ENCODE measurements at regions not wholly inside any gene's neighbourhood (a gene's known extent, or its start where the extent isn't known, plus 50 kb on each side); places are given as distances from the start of the nearest gene placed in this dataset.

DNA sequence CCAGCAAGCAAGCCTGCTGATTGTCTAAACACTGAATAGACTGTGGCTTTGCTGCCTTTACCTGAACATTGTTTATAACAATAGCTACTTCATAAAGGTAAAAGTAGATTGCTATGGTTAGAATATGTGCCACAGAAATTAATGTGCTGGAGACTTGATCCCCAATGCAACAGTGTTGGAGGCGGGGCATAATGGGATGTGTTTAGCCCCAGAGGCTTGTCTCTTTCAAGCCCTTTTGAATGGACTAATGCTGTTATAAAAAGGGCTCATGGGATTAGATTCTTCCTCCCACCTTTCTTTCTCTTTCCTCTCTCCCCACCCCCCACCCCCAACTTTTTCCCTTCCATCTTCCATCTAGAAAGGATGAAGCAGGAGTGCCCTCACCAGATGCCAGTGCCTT lies 80.2 kb upstream of the PPP2R5A start:
- H3K36me3 Mint-ChIP-seq (ENCODE audit: low read depth): no peaks in the 10 kb centered on the region
- H3K27me3 Mint-ChIP-seq: peaks cover 2% of the 10 kb centered on the region
- H3K4me3 Mint-ChIP-seq: no peak overlapping the region
- intact Hi-C loops (cut with micrococcal nuclease): no loop called here
- H3K4me1 Mint-ChIP-seq: no peaks in the 10 kb centered on the region
- DNase-seq: no peak
- H3K9me3 Mint-ChIP-seq: peaks cover 8% of the 10 kb centered on the region
- H3K27ac Mint-ChIP-seq: no peak overlapping the region

DNA sequence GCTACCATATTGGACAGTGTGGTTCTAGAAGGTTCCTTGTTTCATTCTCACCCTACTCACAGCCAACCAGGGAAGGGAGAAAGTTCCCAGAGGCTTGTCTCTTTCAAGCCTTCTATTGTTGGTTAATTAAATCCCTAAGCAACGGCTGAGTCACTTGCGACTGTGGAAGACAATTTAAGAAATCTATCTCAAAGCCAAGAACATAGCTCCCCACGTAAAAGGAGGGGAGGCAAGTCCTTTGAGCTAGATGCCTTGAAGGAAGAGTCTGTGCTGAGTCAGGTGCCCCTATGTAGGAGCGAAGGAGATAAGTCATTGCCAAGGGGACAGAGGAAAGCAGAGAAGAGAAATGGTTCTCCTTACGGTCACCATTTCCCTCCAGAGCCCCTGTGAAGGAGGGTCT lies 79.4 kb upstream of the PPP2R5A start:
- Mint-ChIP-seq H3K4me3 (no peak overlapping the region), H3K4me1 (no peaks in the 10 kb centered on the region), H3K36me3 (ENCODE audit: low read depth) (no peaks in the 10 kb centered on the region), H3K27ac (no peak overlapping the region), H3K27me3 (peaks cover 2% of the 10 kb centered on the region), H3K9me3 (peaks cover 6% of the 10 kb centered on the region)
- DNase-seq: no peak
- intact Hi-C loops (cut with micrococcal nuclease): no loop called here

DNA sequence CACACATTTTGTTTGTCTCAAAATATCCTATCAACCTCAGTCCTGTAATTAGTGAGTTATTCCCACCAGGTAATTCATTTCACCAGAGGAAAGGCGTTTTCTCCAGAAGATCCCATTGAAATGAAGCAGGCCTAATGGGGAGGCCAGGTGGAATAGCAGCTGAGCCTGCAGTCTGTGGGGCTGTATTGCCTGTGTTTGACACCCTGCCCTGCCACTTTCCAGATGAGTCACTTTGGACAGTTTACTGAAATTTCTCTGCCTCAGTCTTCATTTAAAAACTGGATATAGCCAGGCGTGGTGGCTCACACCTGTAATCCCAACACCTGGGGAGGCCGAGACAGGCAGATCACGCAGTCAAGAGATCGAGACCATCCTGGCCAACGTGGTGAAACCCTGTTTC lies 78.1 kb upstream of the PPP2R5A start:
- peaks cover 5% of the 10 kb centered on the region for H3K9me3 Mint-ChIP-seq
- intact Hi-C loops (cut with micrococcal nuclease): no loop called here
- H3K4me3 Mint-ChIP-seq: no peak overlapping the region
- H3K27ac Mint-ChIP-seq: no peak overlapping the region
- H3K4me1 Mint-ChIP-seq: no peaks in the 10 kb centered on the region
- H3K36me3 Mint-ChIP-seq (ENCODE audit: low read depth): no peaks in the 10 kb centered on the region
- DNase-seq: no peak
- H3K27me3 Mint-ChIP-seq: peaks cover 2% of the 10 kb centered on the region

DNA sequence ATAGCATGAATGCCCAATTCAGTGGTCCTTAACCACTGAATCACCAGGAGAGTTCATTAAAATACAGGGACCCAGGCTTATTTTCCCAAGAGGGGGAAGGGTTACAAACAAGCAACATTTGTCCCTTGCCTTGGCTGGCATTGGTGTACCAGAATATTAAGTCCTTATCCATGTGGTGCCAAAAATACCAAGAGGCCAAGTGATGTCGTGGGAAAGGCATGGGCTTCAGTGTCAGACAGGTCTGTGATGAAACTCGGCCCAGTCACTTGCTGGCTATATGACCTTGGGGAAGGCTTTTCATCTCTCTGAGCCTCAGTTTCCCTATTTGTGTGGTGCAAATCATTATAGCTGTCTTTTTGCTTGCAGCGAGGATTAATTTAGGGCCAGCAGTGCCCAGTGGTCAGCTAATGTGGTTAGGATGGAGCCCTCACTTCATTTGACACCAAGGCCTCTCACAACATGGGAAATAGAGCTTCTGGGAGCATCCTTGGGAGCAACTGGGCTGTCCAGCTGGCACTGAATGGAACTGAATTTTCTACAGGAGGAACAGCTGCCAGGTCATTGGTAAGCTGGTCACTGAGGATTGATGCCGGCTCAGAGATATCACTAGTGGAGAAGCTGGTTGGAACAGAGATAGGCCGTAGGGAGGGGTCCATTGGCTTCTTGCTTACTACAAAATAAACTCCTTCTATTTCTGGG lies 77.2 kb upstream of the PPP2R5A start:
- H3K9me3 Mint-ChIP-seq: peaks cover 5% of the 10 kb centered on the region
- intact Hi-C loops (cut with micrococcal nuclease): no loop called here
- no peak overlapping the region for H3K4me3 Mint-ChIP-seq
- H3K27ac Mint-ChIP-seq: no peak overlapping the region
- H3K4me1 Mint-ChIP-seq: peaks cover 2% of the 10 kb centered on the region
- no peak for DNase-seq
- no peaks in the 10 kb centered on the region for H3K36me3 Mint-ChIP-seq (ENCODE audit: low read depth)
- peaks cover 2% of the 10 kb centered on the region for H3K27me3 Mint-ChIP-seq

DNA sequence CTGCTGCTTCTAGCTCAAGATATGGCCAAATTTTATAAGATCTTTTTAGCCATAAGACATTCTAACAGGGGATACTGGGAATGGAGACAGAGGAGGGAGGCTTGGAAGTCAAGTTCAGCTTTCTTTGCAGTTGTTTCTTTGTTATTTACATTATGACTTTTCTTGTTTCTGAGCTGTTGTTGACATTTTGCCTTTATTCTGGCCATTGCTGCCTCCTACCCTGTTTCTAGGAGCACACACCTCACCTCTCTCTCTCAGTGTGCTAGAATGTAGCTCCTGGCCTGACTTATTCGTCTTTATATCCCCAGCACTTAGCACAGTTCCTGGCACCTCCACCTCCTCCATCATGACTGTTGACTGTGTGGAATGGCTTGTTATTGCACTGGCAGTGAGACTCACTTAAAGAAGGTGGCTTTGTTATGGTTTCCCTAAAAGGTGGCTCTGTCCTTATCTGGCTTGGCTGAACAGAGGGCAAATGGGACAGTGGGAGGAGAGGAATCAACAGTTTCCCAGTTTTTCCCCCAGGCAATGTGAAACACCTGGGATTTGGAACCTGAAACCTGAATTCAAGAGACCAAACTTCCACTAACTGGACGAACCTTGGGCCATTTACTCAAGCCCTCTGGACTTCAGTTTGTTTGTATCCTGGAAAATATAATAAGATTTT lies 76.1 kb upstream of the PPP2R5A start:
- Mint-ChIP-seq H3K4me1 (peaks cover 2% of the 10 kb centered on the region), H3K4me3 (no peak overlapping the region), H3K36me3 (ENCODE audit: low read depth) (no peaks in the 10 kb centered on the region), H3K27me3 (peaks cover 2% of the 10 kb centered on the region), H3K9me3 (no peaks in the 10 kb centered on the region), H3K27ac (no peak overlapping the region)
- no peak for DNase-seq
- intact Hi-C loops (cut with micrococcal nuclease): no loop called here

DNA sequence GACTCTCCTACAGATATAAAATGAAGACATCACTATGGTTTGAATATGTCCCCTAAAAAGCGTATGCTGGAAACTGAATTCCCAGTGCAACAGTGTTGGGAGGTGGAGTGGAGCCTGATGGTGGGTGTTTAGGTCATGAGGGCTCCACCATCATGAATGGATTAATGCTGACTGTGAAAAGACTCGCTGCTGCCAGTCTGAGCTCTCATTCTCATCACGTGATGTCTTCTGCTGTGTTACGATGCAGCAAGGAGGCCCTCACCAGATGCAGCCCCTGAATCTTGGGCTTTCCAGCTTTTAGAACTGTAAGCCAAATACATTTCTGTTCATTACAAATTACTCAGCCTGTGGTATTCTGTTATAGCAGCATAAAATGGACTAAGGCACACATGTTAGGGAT lies 73.8 kb upstream of the PPP2R5A start:
- H3K4me3 Mint-ChIP-seq: no peak overlapping the region
- no peaks in the 10 kb centered on the region for H3K27me3 Mint-ChIP-seq
- H3K4me1 Mint-ChIP-seq: peaks cover 4% of the 10 kb centered on the region
- intact Hi-C loops (cut with micrococcal nuclease): no loop called here
- H3K27ac Mint-ChIP-seq: no peak overlapping the region
- H3K9me3 Mint-ChIP-seq: no peaks in the 10 kb centered on the region
- no peak for DNase-seq
- no peaks in the 10 kb centered on the region for H3K36me3 Mint-ChIP-seq (ENCODE audit: low read depth)

DNA sequence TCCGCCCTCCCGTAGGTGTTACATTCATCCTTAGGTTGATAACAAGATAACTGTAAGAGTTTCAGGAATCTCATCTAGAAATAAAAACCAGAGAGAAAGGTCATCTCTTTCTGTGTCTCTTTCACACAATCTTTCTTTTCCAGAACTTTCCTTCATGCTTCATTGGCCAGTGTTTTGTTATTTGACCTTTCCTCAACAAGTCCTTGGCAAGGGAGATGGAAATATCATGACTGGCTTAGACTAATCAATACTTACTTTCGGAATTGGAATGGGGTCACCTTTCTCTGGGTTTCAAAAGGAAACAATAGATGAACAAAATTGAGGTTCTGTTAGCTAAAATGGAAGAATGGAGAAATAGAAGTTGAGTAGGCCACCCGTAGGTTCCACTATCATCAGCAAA lies 72.9 kb upstream of the PPP2R5A start:
- no peaks in the 10 kb centered on the region for H3K36me3 Mint-ChIP-seq (ENCODE audit: low read depth)
- H3K4me1 Mint-ChIP-seq: peaks cover 4% of the 10 kb centered on the region
- DNase-seq: no peak
- H3K9me3 Mint-ChIP-seq: no peaks in the 10 kb centered on the region
- intact Hi-C loops (cut with micrococcal nuclease): no loop called here
- H3K27ac Mint-ChIP-seq: no peak overlapping the region
- H3K27me3 Mint-ChIP-seq: no peaks in the 10 kb centered on the region
- no peak overlapping the region for H3K4me3 Mint-ChIP-seq

DNA sequence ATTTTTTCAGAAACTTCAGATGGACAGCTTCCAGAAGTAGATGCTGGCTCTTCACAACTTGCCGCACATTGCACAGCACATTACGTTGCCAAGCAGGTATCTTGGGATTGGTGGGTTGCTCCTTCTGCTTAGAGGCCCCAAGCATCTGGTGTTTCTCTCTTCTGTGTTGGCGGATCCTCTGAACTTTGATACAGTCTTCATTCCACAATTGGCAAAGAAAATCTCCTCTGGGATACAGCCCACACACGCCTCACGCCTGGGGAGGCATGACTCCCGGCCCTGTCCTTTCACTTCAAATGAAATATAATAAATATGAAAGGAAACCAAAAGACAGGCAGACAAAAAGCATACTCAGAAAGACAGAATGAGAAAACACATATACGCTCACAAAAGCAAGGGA lies 72.3 kb upstream of the PPP2R5A start:
- peaks cover 6% of the 10 kb centered on the region for H3K4me1 Mint-ChIP-seq
- H3K4me3 Mint-ChIP-seq: no peak overlapping the region
- no peaks in the 10 kb centered on the region for H3K27me3 Mint-ChIP-seq
- H3K27ac Mint-ChIP-seq: no peak overlapping the region
- intact Hi-C loops (cut with micrococcal nuclease): no loop called here
- H3K36me3 Mint-ChIP-seq (ENCODE audit: low read depth): no peaks in the 10 kb centered on the region
- no peaks in the 10 kb centered on the region for H3K9me3 Mint-ChIP-seq
- no peak for DNase-seq

DNA sequence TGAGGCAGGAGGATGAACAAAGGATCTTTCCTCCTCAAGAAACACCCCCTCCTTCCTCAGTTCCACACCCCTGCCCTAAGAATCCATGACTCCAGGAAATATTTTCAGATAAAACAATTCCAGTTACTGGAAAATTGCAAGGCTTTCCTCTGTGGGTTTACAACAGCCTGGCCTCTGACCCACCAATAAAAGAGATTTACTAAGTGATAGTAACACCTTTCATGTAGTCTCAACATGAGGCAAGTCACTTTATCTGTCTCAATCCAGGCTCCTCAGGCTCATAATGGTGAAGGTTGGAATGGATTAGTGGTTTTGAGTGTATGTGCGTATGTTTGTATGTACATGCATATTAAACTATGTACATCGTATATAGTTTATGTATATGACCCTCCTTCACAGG lies 71.4 kb upstream of the PPP2R5A start:
- H3K27ac Mint-ChIP-seq: no peak overlapping the region
- H3K4me1 Mint-ChIP-seq: peaks cover 15% of the 10 kb centered on the region
- intact Hi-C loops (cut with micrococcal nuclease): no loop called here
- H3K9me3 Mint-ChIP-seq: no peaks in the 10 kb centered on the region
- H3K27me3 Mint-ChIP-seq: no peaks in the 10 kb centered on the region
- no peaks in the 10 kb centered on the region for H3K36me3 Mint-ChIP-seq (ENCODE audit: low read depth)
- no peak for DNase-seq
- no peak overlapping the region for H3K4me3 Mint-ChIP-seq

DNA sequence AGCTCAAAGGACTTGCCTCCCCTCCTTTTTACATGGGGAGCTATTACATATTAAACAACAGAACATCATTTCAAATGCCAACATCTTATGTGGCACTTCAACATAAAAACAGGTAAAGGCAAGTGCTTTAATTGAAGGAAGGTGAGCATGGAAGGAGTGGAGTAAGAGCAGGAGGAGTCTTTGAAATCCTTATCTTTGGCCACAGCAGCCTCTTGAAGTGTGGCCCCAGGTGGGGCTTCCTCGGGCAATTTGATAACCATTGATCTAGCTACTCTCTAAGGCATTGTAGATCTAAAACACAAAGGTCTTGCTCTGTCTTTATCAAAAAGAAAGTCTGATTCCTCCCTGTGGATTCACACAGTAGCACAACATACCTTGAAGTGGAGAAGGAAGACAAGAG lies 70.9 kb upstream of the PPP2R5A start:
- no peaks in the 10 kb centered on the region for H3K27me3 Mint-ChIP-seq
- peaks cover 19% of the 10 kb centered on the region for H3K4me1 Mint-ChIP-seq
- intact Hi-C loops (cut with micrococcal nuclease): no loop called here
- H3K4me3 Mint-ChIP-seq: no peak overlapping the region
- no peak for DNase-seq
- H3K36me3 Mint-ChIP-seq (ENCODE audit: low read depth): no peaks in the 10 kb centered on the region
- no peaks in the 10 kb centered on the region for H3K9me3 Mint-ChIP-seq
- no peak overlapping the region for H3K27ac Mint-ChIP-seq

DNA sequence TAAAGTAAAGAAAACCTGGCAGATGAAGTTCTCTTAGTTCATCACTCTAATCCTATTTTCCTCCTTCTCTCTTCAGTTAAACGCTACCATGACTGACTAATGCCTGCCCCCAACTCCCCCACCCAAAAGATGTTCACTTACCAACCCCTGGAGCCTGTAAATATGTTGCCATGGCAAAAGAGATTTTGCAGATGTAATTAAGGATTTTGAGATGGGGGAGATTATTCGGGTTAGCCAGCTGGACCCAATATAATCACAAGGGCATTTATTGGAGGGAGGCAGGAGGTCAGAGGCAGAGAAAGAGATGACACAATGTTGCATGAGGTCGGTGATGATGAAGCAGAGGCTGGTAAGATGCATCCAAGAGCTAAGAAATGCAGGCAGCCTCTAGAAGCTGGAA lies 69.3 kb upstream of the PPP2R5A start:
- no peak overlapping the region for H3K27ac Mint-ChIP-seq
- intact Hi-C loops (cut with micrococcal nuclease): loop anchor here (5.0 kb wide), 1 partner anchor 39 kb away; no protein-coding TSS in a partner anchor
- no peak overlapping the region for H3K4me3 Mint-ChIP-seq

DNA sequence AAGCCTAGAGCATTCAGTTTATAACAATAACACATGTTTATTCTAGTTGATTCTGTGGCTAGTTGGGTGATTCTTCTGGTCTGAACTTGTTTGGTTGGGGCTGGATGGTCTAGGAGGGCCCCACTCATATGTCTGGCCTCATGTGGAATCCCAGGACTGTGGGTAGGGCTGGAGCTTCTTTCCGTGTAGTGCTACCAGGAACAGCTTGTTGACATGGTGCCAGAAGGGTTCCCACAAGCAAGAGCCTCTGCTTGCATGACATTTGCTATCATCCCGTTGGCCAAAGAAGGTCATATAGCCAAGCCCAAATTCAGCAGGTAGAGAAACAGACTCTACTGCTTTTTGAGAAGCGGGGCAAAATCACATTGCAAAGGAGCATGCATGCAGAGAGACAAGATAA lies 67.6 kb upstream of the PPP2R5A start:
- H3K36me3 Mint-ChIP-seq (ENCODE audit: low read depth): no peaks in the 10 kb centered on the region
- no peaks in the 10 kb centered on the region for H3K27me3 Mint-ChIP-seq
- no peak overlapping the region for H3K27ac Mint-ChIP-seq
- intact Hi-C loops (cut with micrococcal nuclease): loop anchor here (1.0 to 5.0 kb wide), 5 partner anchors 40 to 77 kb away; partner anchors contain the start of gene PPP2R5A
- no peak for DNase-seq
- H3K4me1 Mint-ChIP-seq: peaks cover 26% of the 10 kb centered on the region
- no peaks in the 10 kb centered on the region for H3K9me3 Mint-ChIP-seq
- no peak overlapping the region for H3K4me3 Mint-ChIP-seq

More for the DNA sequence above, 69.3 kb upstream of the PPP2R5A start:
- Mint-ChIP-seq H3K9me3 (no peaks in the 10 kb centered on the region), H3K36me3 (ENCODE audit: low read depth) (no peaks in the 10 kb centered on the region), H3K27me3 (no peaks in the 10 kb centered on the region), H3K4me1 (peaks cover 26% of the 10 kb centered on the region)
- DNase-seq: no peak

DNA sequence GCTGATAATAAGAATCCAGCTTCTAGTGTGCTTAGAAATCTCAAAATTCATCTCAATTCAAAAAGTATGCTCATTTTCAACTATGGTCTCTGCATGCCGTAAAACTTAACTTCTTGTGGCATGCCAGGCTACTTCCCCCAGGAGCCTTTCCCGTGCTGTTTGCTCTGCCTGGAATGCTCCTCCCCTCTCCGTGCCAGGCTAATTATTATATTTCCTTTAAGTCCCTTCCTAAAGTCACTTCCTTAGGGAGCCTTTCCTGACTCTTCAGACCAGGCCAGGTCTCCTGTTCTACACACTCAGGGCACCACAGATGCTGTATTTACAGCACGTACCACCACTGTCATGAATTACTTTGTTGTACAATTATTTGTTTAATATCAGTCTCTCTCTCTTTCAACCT lies 67.1 kb upstream of the PPP2R5A start:
- Mint-ChIP-seq H3K27ac (peak overlapping the region; percentile 81), H3K9me3 (no peaks in the 10 kb centered on the region), H3K4me1 (peaks cover 26% of the 10 kb centered on the region), H3K27me3 (no peaks in the 10 kb centered on the region), H3K4me3 (no peak overlapping the region), H3K36me3 (ENCODE audit: low read depth) (no peaks in the 10 kb centered on the region)
- intact Hi-C loops (cut with micrococcal nuclease): loop anchor here (1.0 to 5.0 kb wide), 5 partner anchors 41 to 77 kb away; partner anchors contain the start of gene PPP2R5A
- DNase-seq: no peak

DNA sequence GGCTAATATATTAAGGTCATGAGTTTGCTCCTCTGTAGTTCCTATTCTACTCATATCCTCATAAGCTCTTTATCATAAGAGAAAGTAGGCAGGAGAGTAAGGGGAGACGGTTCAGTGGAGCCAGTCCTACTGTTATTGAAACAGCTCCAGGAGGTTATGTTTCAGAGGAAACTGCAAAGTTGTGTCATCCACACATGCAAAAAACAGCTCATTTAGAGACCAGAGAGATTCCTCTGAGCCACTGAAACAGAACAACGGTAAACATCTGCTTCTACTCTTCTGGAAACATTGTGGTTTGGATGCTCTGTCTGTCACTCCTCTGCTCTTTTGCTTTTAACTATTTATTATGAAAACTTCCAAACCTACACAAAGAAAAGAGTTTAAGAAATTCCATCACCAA lies 66.3 kb upstream of the PPP2R5A start:
- DNase-seq: peak; percentile 70
- Mint-ChIP-seq H3K9me3 (no peaks in the 10 kb centered on the region), H3K27me3 (no peaks in the 10 kb centered on the region), H3K4me1 (peaks cover 27% of the 10 kb centered on the region), H3K36me3 (ENCODE audit: low read depth) (no peaks in the 10 kb centered on the region), H3K4me3 (peak overlapping the region; percentile 34), H3K27ac (peak overlapping the region; percentile 81)
- intact Hi-C loops (cut with micrococcal nuclease): loop anchor here (1.0 to 5.0 kb wide), 6 partner anchors 15 to 76 kb away; partner anchors contain the start of gene PPP2R5A
